ENCODE measurements at regions not wholly inside any gene's neighbourhood (a gene's known extent, or its start where the extent isn't known, plus 50 kb on each side); places are given as distances from the start of the nearest gene placed in this dataset.

GRCh38 chr12:111201495-111202236, 167.2 kb downstream of the PHETA1 start:
- Mint-ChIP-seq H3K9me3 (ENCODE audit: insufficient read depth) (no peaks in the 10 kb centered on the region), H3K4me3 (no peak overlapping the region), H3K4me1 (no peaks in the 10 kb centered on the region), H3K27ac (no peak overlapping the region), H3K27me3 (peaks cover 23% of the 10 kb centered on the region)
- TF ChIP-seq EZH2 (IDR thresholded peaks at IDR 0.05; ENCODE audit: borderline replicate concordance, insufficient read depth, low read depth, low read length, poor library complexity, severe bottlenecking), result no peak
- no peak for TF ChIP-seq CTCF (IDR thresholded peaks at IDR 0.05)
- WGBS (ENCODE audit: insufficient coverage), result 84% methylated on average over 10 of the region's 11 CpGs
- no peak overlapping the region for H3K9ac ChIP-seq (ENCODE audit: low read length)
- CTCF ChIA-PET, result no interaction called here
- intact Hi-C loops (cut with micrococcal nuclease), result no loop called here
- H2AFZ ChIP-seq (ENCODE audit: insufficient read depth, low read depth, low read length, poor library complexity, severe bottlenecking), result no peak overlapping the region
- H3K4me2 ChIP-seq (replicated peaks; ENCODE audit: low read depth, low read length, poor library complexity, severe bottlenecking), result no peak overlapping the region
- H3K4me1 ChIP-seq (ENCODE audit: control insufficient read depth in 2 of 2, insufficient read depth in 2 of 2, low read length in 2 of 2), result no peaks in the 10 kb centered on the region
- peaks cover 0 to 6% (median 0%) of the 10 kb centered on the region in 4 experiments for H3K27me3 ChIP-seq (replicated peaks in 1 of 4; ENCODE audit: control extremely low read depth in 1 of 4, control insufficient read depth in 3 of 4, insufficient read depth in 4 of 4, low read length in 3 of 4)
- DNase-seq, result no peak
- no peaks in the 10 kb centered on the region for H3K79me2 ChIP-seq (ENCODE audit: control insufficient read depth, insufficient read depth, low read length)
- H3K9me3 ChIP-seq (ENCODE audit: control extremely low read depth in 1 of 3, control insufficient read depth in 2 of 3, insufficient read depth in 1 of 3, low read length in 2 of 3), result no peaks in the 10 kb centered on the region
- H3K36me3 ChIP-seq (replicated peaks in 1 of 2; ENCODE audit: control extremely low read depth in 1 of 2, control insufficient read depth in 1 of 2, extremely low read depth in 1 of 2, insufficient read depth in 2 of 2, low read length in 1 of 2), result no peaks in the 10 kb centered on the region
- ATAC-seq (ENCODE audit: low read depth), result no peak
- POLR2A ChIA-PET, result no interaction called here
- H3K4me3 ChIP-seq (ENCODE audit: control extremely low read depth in 1 of 5, extremely low read depth in 1 of 5, insufficient read depth in 1 of 5, low read depth in 2 of 5, low read length in 4 of 5), result no peak overlapping the region
- H3K27ac ChIP-seq (ENCODE audit: low read length in 2 of 2), result no peak overlapping the region
- H4K20me1 ChIP-seq (ENCODE audit: control insufficient read depth, insufficient read depth, low read length, poor library complexity, severe bottlenecking), result no peaks in the 10 kb centered on the region

GRCh38 chr12:111201036-111201435, 167.9 kb downstream of the PHETA1 start:
- H3K4me3 Mint-ChIP-seq, result no peak overlapping the region
- peaks cover 0 to 8% (median 1%) of the 10 kb centered on the region in 4 experiments for H3K27me3 ChIP-seq (replicated peaks in 1 of 4; ENCODE audit: control extremely low read depth in 1 of 4, control insufficient read depth in 3 of 4, insufficient read depth in 4 of 4, low read length in 3 of 4)
- DNase-seq (no peak), ATAC-seq (ENCODE audit: low read depth) (no peak)
- H4K20me1 ChIP-seq (ENCODE audit: control insufficient read depth, insufficient read depth, low read length, poor library complexity, severe bottlenecking), result no peaks in the 10 kb centered on the region
- no peaks in the 10 kb centered on the region for H3K79me2 ChIP-seq (ENCODE audit: control insufficient read depth, insufficient read depth, low read length)
- H3K9ac ChIP-seq (ENCODE audit: low read length), result no peak overlapping the region
- intact Hi-C loops (cut with micrococcal nuclease), result no loop called here
- ChIA-PET CTCF (no interaction called here), POLR2A (no interaction called here)
- H3K27me3 Mint-ChIP-seq, result peaks cover 25% of the 10 kb centered on the region
- H3K36me3 ChIP-seq (replicated peaks in 1 of 2; ENCODE audit: control extremely low read depth in 1 of 2, control insufficient read depth in 1 of 2, extremely low read depth in 1 of 2, insufficient read depth in 2 of 2, low read length in 1 of 2), result no peaks in the 10 kb centered on the region
- no peak overlapping the region for H3K27ac Mint-ChIP-seq
- H3K9me3 ChIP-seq (ENCODE audit: control extremely low read depth in 1 of 3, control insufficient read depth in 2 of 3, insufficient read depth in 1 of 3, low read length in 2 of 3), result no peaks in the 10 kb centered on the region
- no peaks in the 10 kb centered on the region for H3K4me1 ChIP-seq (ENCODE audit: control insufficient read depth in 2 of 2, insufficient read depth in 2 of 2, low read length in 2 of 2)
- WGBS (ENCODE audit: insufficient coverage), result 59% methylated on average over 4 of the region's 9 CpGs
- no peak overlapping the region for H2AFZ ChIP-seq (ENCODE audit: insufficient read depth, low read depth, low read length, poor library complexity, severe bottlenecking)
- no peak overlapping the region for H3K4me3 ChIP-seq (ENCODE audit: control extremely low read depth in 1 of 5, extremely low read depth in 1 of 5, insufficient read depth in 1 of 5, low read depth in 2 of 5, low read length in 4 of 5)
- no peaks in the 10 kb centered on the region for H3K9me3 Mint-ChIP-seq (ENCODE audit: insufficient read depth)
- H3K4me2 ChIP-seq (replicated peaks; ENCODE audit: low read depth, low read length, poor library complexity, severe bottlenecking), result no peak overlapping the region
- no peak overlapping the region for H3K27ac ChIP-seq (ENCODE audit: low read length in 2 of 2)
- TF ChIP-seq EZH2 (IDR thresholded peaks at IDR 0.05; ENCODE audit: borderline replicate concordance, insufficient read depth, low read depth, low read length, poor library complexity, severe bottlenecking), result no peak
- TF ChIP-seq CTCF (IDR thresholded peaks at IDR 0.05), result no peak
- H3K4me1 Mint-ChIP-seq, result no peaks in the 10 kb centered on the region
